Panc1 (cell line): ENCODE measurements at regions not wholly inside any gene's neighbourhood (a gene's known extent, or its start where the extent isn't known, plus 50 kb on each side); places are given as distances from the start of the nearest gene placed in this dataset.

Experiments
- POLR2AphosphoS5 ChIP-seq: IDR thresholded peaks from 2 replicates; pipeline ENCODE4 v1.6.1; 2012; ENCODE audit warnings: mild to moderate bottlenecking, low read depth, low read length, moderate library complexity
- REST ChIP-seq, 2 experiments: IDR thresholded peaks; 2 replicates each; pipeline ENCODE4 v1.6.1; 2011 to 2012; ENCODE audit warnings: low read depth in 2 of 2, control low read depth in 1 of 2, low read length in 1 of 2, mild to moderate bottlenecking in 1 of 2, moderate library complexity in 1 of 2; ENCODE audit not compliant: insufficient read depth in 1 of 2
- TCF7L2 ChIP-seq: IDR thresholded peaks from 2 replicates; pipeline ENCODE4 v1.6.1; 2011; ENCODE audit warnings: mild to moderate bottlenecking, low read depth, low read length, inconsistent platforms
- TF ChIP-seq, protein P1 (sequence below): fragments of 450-650 bp; IDR thresholded peaks from 2 replicates; pipeline ENCODE4 v1.5.1; 2017; ENCODE audit warnings: mild to moderate bottlenecking

- TF ChIP-seq, protein P1, sequence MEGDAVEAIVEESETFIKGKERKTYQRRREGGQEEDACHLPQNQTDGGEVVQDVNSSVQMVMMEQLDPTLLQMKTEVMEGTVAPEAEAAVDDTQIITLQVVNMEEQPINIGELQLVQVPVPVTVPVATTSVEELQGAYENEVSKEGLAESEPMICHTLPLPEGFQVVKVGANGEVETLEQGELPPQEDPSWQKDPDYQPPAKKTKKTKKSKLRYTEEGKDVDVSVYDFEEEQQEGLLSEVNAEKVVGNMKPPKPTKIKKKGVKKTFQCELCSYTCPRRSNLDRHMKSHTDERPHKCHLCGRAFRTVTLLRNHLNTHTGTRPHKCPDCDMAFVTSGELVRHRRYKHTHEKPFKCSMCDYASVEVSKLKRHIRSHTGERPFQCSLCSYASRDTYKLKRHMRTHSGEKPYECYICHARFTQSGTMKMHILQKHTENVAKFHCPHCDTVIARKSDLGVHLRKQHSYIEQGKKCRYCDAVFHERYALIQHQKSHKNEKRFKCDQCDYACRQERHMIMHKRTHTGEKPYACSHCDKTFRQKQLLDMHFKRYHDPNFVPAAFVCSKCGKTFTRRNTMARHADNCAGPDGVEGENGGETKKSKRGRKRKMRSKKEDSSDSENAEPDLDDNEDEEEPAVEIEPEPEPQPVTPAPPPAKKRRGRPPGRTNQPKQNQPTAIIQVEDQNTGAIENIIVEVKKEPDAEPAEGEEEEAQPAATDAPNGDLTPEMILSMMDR, result no peak
- no peak for TF ChIP-seq POLR2AphosphoS5
- no peak for TF ChIP-seq REST (IDR thresholded peaks at IDR 0.05; ENCODE audit: insufficient read depth in 1 of 2, low read depth in 2 of 2, low read length in 1 of 2)
- no peak for TF ChIP-seq TCF7L2
These were observed 125.6 kb upstream of the SPRY4 start for GRCh38 chr5:142450419-142450818.
